GM12892 (cell line): ENCODE measurements at regions not wholly inside any gene's neighbourhood (a gene's known extent, or its start where the extent isn't known, plus 50 kb on each side); places are given as distances from the start of the nearest gene placed in this dataset.

ENCODE experiments used
- POLR2AphosphoS5 ChIP-seq: IDR thresholded peaks from 2 replicates; pipeline ENCODE4 v1.6.1; 2011; ENCODE audit warnings: low read depth, low read length, control low read depth
- TAF1 ChIP-seq: IDR thresholded peaks from 2 replicates; pipeline ENCODE4 v1.6.1; 2011; ENCODE audit warnings: low read depth, mild to moderate bottlenecking, control low read depth, low read length, borderline replicate concordance

GRCh38 chr11:50170115-50170514 lies 137.4 kb downstream of the OR4C45 start:
- TF ChIP-seq TAF1 (no peak), POLR2AphosphoS5 (no peak)
